Osteocyte (in vitro differentiated cells): ENCODE measurements at regions not wholly inside any gene's neighbourhood (a gene's known extent, or its start where the extent isn't known, plus 50 kb on each side); places are given as distances from the start of the nearest gene placed in this dataset.

Source experiments
- DNase-seq: peaks from one replicate; pipeline ENCODE4 v3.0.0; 2021; ENCODE audit warnings: mixed read lengths; ENCODE audit not compliant: unreplicated experiment; ENCODE audit errors: extremely low spot score
- H3K27ac Mint-ChIP-seq: one replicate; pipeline ENCODE4 v1.8.0; 2021; ENCODE audit warnings: mild to moderate bottlenecking, mixed read lengths; ENCODE audit not compliant: unreplicated experiment
- H3K27me3 Mint-ChIP-seq: one replicate; pipeline ENCODE4 v1.8.0; 2021; ENCODE audit warnings: mixed read lengths; ENCODE audit not compliant: unreplicated experiment
- H3K36me3 Mint-ChIP-seq: one replicate; pipeline ENCODE4 v1.8.0; 2021; ENCODE audit warnings: mixed read lengths; ENCODE audit not compliant: unreplicated experiment
- H3K4me1 Mint-ChIP-seq: one replicate; pipeline ENCODE4 v1.8.0; 2021; ENCODE audit warnings: mixed read lengths; ENCODE audit not compliant: unreplicated experiment
- H3K4me3 Mint-ChIP-seq: one replicate; pipeline ENCODE4 v1.8.0; 2021; ENCODE audit warnings: mild to moderate bottlenecking, moderate library complexity, mixed read lengths; ENCODE audit not compliant: unreplicated experiment
- H3K9me3 Mint-ChIP-seq: one replicate; pipeline ENCODE4 v1.8.0; 2021; ENCODE audit warnings: mixed read lengths; ENCODE audit not compliant: unreplicated experiment
- TF ChIP-seq, protein P1 (sequence below): fragments of 200-600 bp; sonication (generic); IDR thresholded peaks from 2 replicates; pipeline ENCODE4 v1.5.0; 2021; ENCODE audit warnings: antibody characterized with exemption, mild to moderate bottlenecking, moderate library complexity

- Mint-ChIP-seq H3K9me3 (peaks cover 18% of the 10 kb centered on the region), H3K27ac (no peak overlapping the region), H3K4me1 (peaks cover 4% of the 10 kb centered on the region), H3K36me3 (no peaks in the 10 kb centered on the region), H3K4me3 (no peak overlapping the region), H3K27me3 (no peaks in the 10 kb centered on the region)
- no peak for DNase-seq
- TF ChIP-seq, protein P1, sequence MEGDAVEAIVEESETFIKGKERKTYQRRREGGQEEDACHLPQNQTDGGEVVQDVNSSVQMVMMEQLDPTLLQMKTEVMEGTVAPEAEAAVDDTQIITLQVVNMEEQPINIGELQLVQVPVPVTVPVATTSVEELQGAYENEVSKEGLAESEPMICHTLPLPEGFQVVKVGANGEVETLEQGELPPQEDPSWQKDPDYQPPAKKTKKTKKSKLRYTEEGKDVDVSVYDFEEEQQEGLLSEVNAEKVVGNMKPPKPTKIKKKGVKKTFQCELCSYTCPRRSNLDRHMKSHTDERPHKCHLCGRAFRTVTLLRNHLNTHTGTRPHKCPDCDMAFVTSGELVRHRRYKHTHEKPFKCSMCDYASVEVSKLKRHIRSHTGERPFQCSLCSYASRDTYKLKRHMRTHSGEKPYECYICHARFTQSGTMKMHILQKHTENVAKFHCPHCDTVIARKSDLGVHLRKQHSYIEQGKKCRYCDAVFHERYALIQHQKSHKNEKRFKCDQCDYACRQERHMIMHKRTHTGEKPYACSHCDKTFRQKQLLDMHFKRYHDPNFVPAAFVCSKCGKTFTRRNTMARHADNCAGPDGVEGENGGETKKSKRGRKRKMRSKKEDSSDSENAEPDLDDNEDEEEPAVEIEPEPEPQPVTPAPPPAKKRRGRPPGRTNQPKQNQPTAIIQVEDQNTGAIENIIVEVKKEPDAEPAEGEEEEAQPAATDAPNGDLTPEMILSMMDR, result no peak
Measured at GRCh38 chr18:38006541-38006940, 440.9 kb upstream of the CELF4 start.

- Mint-ChIP-seq H3K9me3 (peaks cover 6% of the 10 kb centered on the region), H3K4me3 (no peak overlapping the region), H3K4me1 (no peaks in the 10 kb centered on the region), H3K36me3 (no peaks in the 10 kb centered on the region), H3K27ac (no peak overlapping the region), H3K27me3 (no peaks in the 10 kb centered on the region)
- TF ChIP-seq, protein P1, result no peak
- no peak for DNase-seq
Measured at GRCh38 chr18:37997695-37998094, 432.1 kb upstream of the CELF4 start.

- H3K36me3 Mint-ChIP-seq, result no peaks in the 10 kb centered on the region
- H3K4me3 Mint-ChIP-seq, result no peak overlapping the region
- H3K9me3 Mint-ChIP-seq, result peaks cover 10% of the 10 kb centered on the region
- no peak overlapping the region for H3K27ac Mint-ChIP-seq
- no peak for DNase-seq
- no peaks in the 10 kb centered on the region for H3K4me1 Mint-ChIP-seq
- TF ChIP-seq, protein P1, result no peak
- no peaks in the 10 kb centered on the region for H3K27me3 Mint-ChIP-seq
Measured at GRCh38 chr18:37987901-37988300, 422.3 kb upstream of the CELF4 start.

GRCh38 chr18:37986665-37987064, 421.1 kb upstream of the CELF4 start:
- Mint-ChIP-seq H3K9me3 (peaks cover 10% of the 10 kb centered on the region), H3K27me3 (no peaks in the 10 kb centered on the region), H3K4me1 (no peaks in the 10 kb centered on the region), H3K27ac (no peak overlapping the region), H3K4me3 (no peak overlapping the region), H3K36me3 (no peaks in the 10 kb centered on the region)
- TF ChIP-seq, protein P1, result no peak
- no peak for DNase-seq

- Mint-ChIP-seq H3K4me3 (no peak overlapping the region), H3K27me3 (no peaks in the 10 kb centered on the region), H3K36me3 (no peaks in the 10 kb centered on the region), H3K27ac (no peak overlapping the region), H3K4me1 (no peaks in the 10 kb centered on the region), H3K9me3 (no peaks in the 10 kb centered on the region)
- DNase-seq, result no peak
- TF ChIP-seq, protein P1, result no peak
Measured at GRCh38 chr18:37985126-37985525, 419.5 kb upstream of the CELF4 start.
